Neural cell (in vitro differentiated cells): ENCODE measurements at regions not wholly inside any gene's neighbourhood (a gene's known extent, or its start where the extent isn't known, plus 50 kb on each side); places are given as distances from the start of the nearest gene placed in this dataset.
"Not testable (repeated sequence)": the region's sequence is repeated elsewhere in the genome, so short reads cannot be mapped to it uniquely, and the experiment has no call there.

Source experiments
- H2AFZ ChIP-seq: fragments of 200-600, 300-800 bp; sonication (generic), shearing (Covaris generic); 2 replicates; pipeline ENCODE4 v1.6.0; 2014; ENCODE audit warnings: low read depth, mild to moderate bottlenecking, antibody characterized with exemption, low read length, moderate library complexity
- H3F3A ChIP-seq: fragments of 200-600 bp; shearing (Covaris generic); 2 replicates; pipeline ENCODE4 v1.6.1; 2016; ENCODE audit warnings: mild to moderate bottlenecking, moderate library complexity, mixed read lengths, antibody characterized with exemption, low read length; ENCODE audit not compliant: insufficient read depth, poor library complexity, severe bottlenecking
- H3K27ac ChIP-seq: fragments of 200-600, 300-800 bp; sonication (generic), shearing (Covaris generic); 2 replicates; pipeline ENCODE4 v1.5.1; 2014; ENCODE audit warnings: mild to moderate bottlenecking, low read length, moderate library complexity
- H3K27me3 ChIP-seq: fragments of 300-800, 200-600 bp; sonication (generic), shearing (Covaris generic); 2 replicates; pipeline ENCODE4 v1.6.0; 2014; ENCODE audit warnings: mild to moderate bottlenecking, low read depth, low read length, moderate library complexity; ENCODE audit not compliant: insufficient read depth
- H3K36me3 ChIP-seq: fragments of 300-800, 200-600 bp; sonication (generic), shearing (Covaris generic); 2 replicates; pipeline ENCODE4 v1.5.1; 2014; ENCODE audit warnings: mild to moderate bottlenecking, antibody characterized with exemption, low read length, moderate library complexity; ENCODE audit not compliant: insufficient read depth
- H3K4me2 ChIP-seq: fragments of 300-800, 200-600 bp; sonication (generic), shearing (Covaris generic); 2 replicates; pipeline ENCODE4 v1.6.0; 2014; ENCODE audit warnings: mild to moderate bottlenecking, low read length
- H3K4me3 ChIP-seq: fragments of 300-800, 200-600 bp; sonication (generic), shearing (Covaris generic); 2 replicates; pipeline ENCODE4 v1.5.1; 2014; ENCODE audit warnings: mild to moderate bottlenecking, low read length, moderate library complexity
- H3K79me2 ChIP-seq: fragments of 200-600 bp; shearing (Covaris generic); replicated peaks from 2 replicates; pipeline ENCODE4 v1.6.0; 2014; ENCODE audit warnings: mild to moderate bottlenecking, low read length, moderate library complexity; ENCODE audit not compliant: insufficient read depth
- H3K9ac ChIP-seq: fragments of 300-800, 200-600 bp; sonication (generic), shearing (Covaris generic); 2 replicates; pipeline ENCODE4 v1.6.1; 2016; ENCODE audit warnings: mild to moderate bottlenecking, low read length, mixed read lengths
- H3K9me2 ChIP-seq: fragments of 200-600 bp; shearing (Covaris generic); 2 replicates; pipeline ENCODE4 v1.6.1; 2016; ENCODE audit warnings: mild to moderate bottlenecking, low read length, mixed read lengths; ENCODE audit not compliant: insufficient read depth
- H3K9me3 ChIP-seq: fragments of 200-600, 300-800 bp; sonication (generic), shearing (Covaris generic); 2 replicates; pipeline ENCODE4 v1.6.1; 2016; ENCODE audit warnings: mild to moderate bottlenecking, mixed run types, low read length, moderate library complexity, mixed read lengths
- H4K20me1 ChIP-seq: fragments of 200-600 bp; shearing (Covaris generic); 2 replicates; pipeline ENCODE4 v1.6.1; 2016; ENCODE audit warnings: mild to moderate bottlenecking, mixed run types; ENCODE audit not compliant: insufficient read depth
- CTCF ChIP-seq: fragments of 450-650 bp; IDR thresholded peaks from 2 replicates; pipeline ENCODE4 v1.5.1; 2014; ENCODE audit warnings: antibody characterized with exemption, mild to moderate bottlenecking, moderate library complexity; ENCODE audit not compliant: poor library complexity, severe bottlenecking
- EP300 ChIP-seq: fragments of 450-650 bp; conservative IDR thresholded peaks from 2 replicates; pipeline ENCODE4 v1.6.1; 2014; ENCODE audit warnings: antibody characterized with exemption, mild to moderate bottlenecking, moderate library complexity; ENCODE audit not compliant: poor library complexity, severe bottlenecking
- EZH2 ChIP-seq: fragments of 200-600, 300-800 bp; shearing (Covaris generic), sonication (generic); IDR thresholded peaks from 2 replicates; pipeline ENCODE4 v1.6.1; 2014; ENCODE audit warnings: antibody characterized with exemption, low read length, borderline replicate concordance, mild to moderate bottlenecking; ENCODE audit not compliant: insufficient read depth, poor library complexity, severe bottlenecking
- MXI1 ChIP-seq: fragments of 450-650 bp; conservative IDR thresholded peaks from 2 replicates; pipeline ENCODE4 v1.6.1; 2014; ENCODE audit warnings: antibody characterized with exemption, mild to moderate bottlenecking; ENCODE audit not compliant: poor library complexity, severe bottlenecking
- POLR2AphosphoS5 ChIP-seq: IDR thresholded peaks from 2 replicates; pipeline ENCODE4 v1.6.1; 2012
- RAD21 ChIP-seq: fragments of 450-650 bp; conservative IDR thresholded peaks from 2 replicates; pipeline ENCODE4 v1.6.1; 2014; ENCODE audit warnings: antibody characterized with exemption, mild to moderate bottlenecking, moderate library complexity
- REST ChIP-seq: IDR thresholded peaks from 2 replicates; pipeline ENCODE4 v1.6.1; 2012; ENCODE audit warnings: borderline replicate concordance
- SMC3 ChIP-seq: fragments of 450-650 bp; conservative IDR thresholded peaks from 2 replicates; pipeline ENCODE4 v1.6.1; 2014; ENCODE audit warnings: antibody characterized with exemption, mild to moderate bottlenecking, moderate library complexity; ENCODE audit not compliant: poor library complexity
- TAF1 ChIP-seq: IDR thresholded peaks from 2 replicates; pipeline ENCODE4 v1.6.1; 2012; ENCODE audit warnings: low read depth

- H2AFZ ChIP-seq = no peak overlapping the region
- H3K9ac ChIP-seq = no peak overlapping the region
- H3K27me3 ChIP-seq = no peaks in the 10 kb centered on the region
- TF ChIP-seq REST = no peak
- TF ChIP-seq POLR2AphosphoS5 = no peak
- no peaks in the 10 kb centered on the region for H3K9me2 ChIP-seq
- no peak overlapping the region for H3K4me2 ChIP-seq
- no peak overlapping the region for H3K4me3 ChIP-seq
- no peak overlapping the region for H3K27ac ChIP-seq
- H3F3A ChIP-seq = no peaks in the 10 kb centered on the region
- H3K36me3 ChIP-seq = no peaks in the 10 kb centered on the region
- no peaks in the 10 kb centered on the region for H4K20me1 ChIP-seq
- H3K9me3 ChIP-seq = no peaks in the 10 kb centered on the region
- H3K79me2 ChIP-seq = no peaks in the 10 kb centered on the region
Measured at GRCh38 chr21:28167366-28167765, 825.3 kb downstream of the LTN1 start.

- not testable (repeated sequence) for H3K27ac ChIP-seq, H3K79me2 ChIP-seq
Measured at GRCh38 chr21:28164519-28164918, 828.2 kb downstream of the LTN1 start.

GRCh38 chr21:28162052-28162451, 830.6 kb downstream of the LTN1 start:
- not testable (repeated sequence) for H3K4me2 ChIP-seq, H3K9me2 ChIP-seq, H3K27me3 ChIP-seq, H3K4me3 ChIP-seq, H4K20me1 ChIP-seq, H2AFZ ChIP-seq, H3K36me3 ChIP-seq, H3K9me3 ChIP-seq, H3K27ac ChIP-seq, H3K9ac ChIP-seq, H3K79me2 ChIP-seq, H3F3A ChIP-seq

More at GRCh38 chr21:28164519-28164918, 828.2 kb downstream of the LTN1 start:
- H3K4me3 ChIP-seq, H3F3A ChIP-seq, H3K4me2 ChIP-seq, H3K9me3 ChIP-seq, H3K9me2 ChIP-seq, H3K9ac ChIP-seq, H2AFZ ChIP-seq, H3K36me3 ChIP-seq, H4K20me1 ChIP-seq, H3K27me3 ChIP-seq: not testable (repeated sequence)

- no peak overlapping the region for H2AFZ ChIP-seq
- H3F3A ChIP-seq = no peaks in the 10 kb centered on the region
- no peak overlapping the region for H3K27ac ChIP-seq
- H3K9me2 ChIP-seq = no peaks in the 10 kb centered on the region
- no peaks in the 10 kb centered on the region for H3K36me3 ChIP-seq
- no peaks in the 10 kb centered on the region for H3K27me3 ChIP-seq
- no peak overlapping the region for H3K4me2 ChIP-seq
- no peaks in the 10 kb centered on the region for H4K20me1 ChIP-seq
- H3K79me2 ChIP-seq = no peaks in the 10 kb centered on the region
- no peaks in the 10 kb centered on the region for H3K9me3 ChIP-seq
- H3K4me3 ChIP-seq = no peak overlapping the region
- TF ChIP-seq POLR2AphosphoS5 = no peak
- no peak for TF ChIP-seq TAF1
- TF ChIP-seq EP300 = no peak
- no peak for TF ChIP-seq REST
- no peak for TF ChIP-seq MXI1
- no peak for TF ChIP-seq RAD21
- TF ChIP-seq CTCF = no peak
- no peak for TF ChIP-seq SMC3
- no peak for TF ChIP-seq EZH2
- H3K9ac ChIP-seq = no peak overlapping the region
Measured at GRCh38 chr21:28160378-28160777, 832.3 kb downstream of the LTN1 start.
